ENCODE measurements at regions not wholly inside any gene's neighbourhood (a gene's known extent, or its start where the extent isn't known, plus 50 kb on each side); places are given as distances from the start of the nearest gene placed in this dataset.

DNA sequence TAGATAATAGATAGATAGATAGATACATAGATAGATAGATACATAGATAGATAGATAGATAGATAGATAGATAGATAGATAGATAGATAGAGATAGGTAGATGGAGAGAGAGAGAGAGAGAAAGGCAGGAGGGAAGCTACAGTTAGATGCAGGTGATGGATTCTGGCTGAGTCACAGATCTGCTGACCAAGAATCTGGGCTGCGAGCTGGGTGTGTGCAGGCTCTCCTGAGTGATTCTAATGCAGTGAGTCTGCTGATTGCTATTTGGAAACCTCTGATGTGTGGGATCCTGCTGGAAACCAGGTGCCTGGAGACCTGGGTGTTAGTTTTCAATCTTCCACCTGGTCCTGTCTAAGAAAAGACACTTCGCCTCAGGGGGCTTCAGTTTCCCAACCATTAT, 1441.8 kb downstream of the TBC1D22A start:
- H3K4me1 Mint-ChIP-seq: no peaks in the 10 kb centered on the region
- H3K9me3 ChIP-seq (ENCODE audit: control insufficient read depth in 2 of 2, low read length in 2 of 2): no peaks in the 10 kb centered on the region
- ATAC-seq (ENCODE audit: low read depth in 2 of 2): no peak
- no peak overlapping the region for H3K4me3 ChIP-seq (ENCODE audit: low read depth, low read length)
- DNase-seq: no peak
- no peaks in the 10 kb centered on the region for H3K27me3 Mint-ChIP-seq
- no peaks in the 10 kb centered on the region for H3K36me3 ChIP-seq (ENCODE audit: control insufficient read depth, insufficient read depth, low read length)
- no peak overlapping the region for H3K4me3 Mint-ChIP-seq
- H3K27me3 ChIP-seq (ENCODE audit: control insufficient read depth, insufficient read depth, low read length): no peaks in the 10 kb centered on the region
- H3K36me3 Mint-ChIP-seq: no peaks in the 10 kb centered on the region
- no peaks in the 10 kb centered on the region for H3K4me1 ChIP-seq (ENCODE audit: control insufficient read depth, insufficient read depth, low read length, poor library complexity, severe bottlenecking)
- peaks cover 0 to 4% (median 0%) of the 10 kb centered on the region in 7 donors for H3K9me3 Mint-ChIP-seq
- no peak overlapping the region for H3K27ac Mint-ChIP-seq
- H3K27ac ChIP-seq (ENCODE audit: insufficient read depth, low read length, poor library complexity, severe bottlenecking): no peak overlapping the region

DNA sequence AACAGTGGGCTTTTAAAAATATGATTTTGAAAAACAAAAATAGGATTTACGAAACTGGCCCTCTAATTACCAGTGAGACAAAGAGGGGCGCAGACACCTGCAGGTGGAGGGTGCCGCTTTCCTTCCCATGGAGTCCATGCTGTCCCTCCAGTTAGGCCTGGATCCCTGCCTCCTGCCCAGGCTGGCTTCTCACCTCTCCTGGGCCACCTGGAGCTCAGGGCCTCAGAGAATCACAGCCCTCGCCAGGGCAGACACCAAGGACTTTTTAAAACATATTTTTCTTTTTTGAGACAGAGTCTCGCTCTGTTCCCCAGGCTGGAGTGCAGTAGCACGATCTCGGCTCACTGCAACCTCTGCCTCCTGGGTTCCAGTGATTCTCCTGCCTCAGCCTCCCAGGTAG, 1437.2 kb downstream of the TBC1D22A start:
- no peaks in the 10 kb centered on the region for H3K4me1 ChIP-seq (ENCODE audit: control insufficient read depth, insufficient read depth, low read length, poor library complexity, severe bottlenecking)
- Mint-ChIP-seq H3K4me1 (no peaks in the 10 kb centered on the region), H3K9me3 (peaks cover 0 to 13% (median 0%) of the 10 kb centered on the region in 7 donors), H3K36me3 (no peaks in the 10 kb centered on the region), H3K4me3 (no peak overlapping the region), H3K27ac (no peak overlapping the region), H3K27me3 (peaks cover 4% of the 10 kb centered on the region)
- no peak for DNase-seq
- H3K27me3 ChIP-seq (ENCODE audit: control insufficient read depth, insufficient read depth, low read length): peaks cover 2% of the 10 kb centered on the region
- no peak overlapping the region for H3K4me3 ChIP-seq (ENCODE audit: low read depth, low read length)
- ATAC-seq (ENCODE audit: low read depth in 2 of 2): no peak
- no peaks in the 10 kb centered on the region for H3K36me3 ChIP-seq (ENCODE audit: control insufficient read depth, insufficient read depth, low read length)
- H3K27ac ChIP-seq (ENCODE audit: insufficient read depth, low read length, poor library complexity, severe bottlenecking): no peak overlapping the region
- H3K9me3 ChIP-seq (ENCODE audit: control insufficient read depth in 2 of 2, low read length in 2 of 2): no peaks in the 10 kb centered on the region

- Histone ChIP-seq H3K9me3 (ENCODE audit: control insufficient read depth in 2 of 2, low read length in 2 of 2) (no peaks in the 10 kb centered on the region), H3K4me1 (ENCODE audit: control insufficient read depth, insufficient read depth, low read length, poor library complexity, severe bottlenecking) (no peaks in the 10 kb centered on the region), H3K27me3 (ENCODE audit: control insufficient read depth, insufficient read depth, low read length) (peaks cover 4% of the 10 kb centered on the region), H3K4me3 (ENCODE audit: low read depth, low read length) (no peak overlapping the region), H3K27ac (ENCODE audit: insufficient read depth, low read length, poor library complexity, severe bottlenecking) (no peak overlapping the region), H3K36me3 (ENCODE audit: control insufficient read depth, insufficient read depth, low read length) (no peaks in the 10 kb centered on the region)
- no peak for ATAC-seq (ENCODE audit: low read depth in 2 of 2)
- Mint-ChIP-seq H3K36me3 (no peaks in the 10 kb centered on the region), H3K27ac (no peak overlapping the region), H3K9me3 (peaks cover 0 to 13% (median 0%) of the 10 kb centered on the region in 7 donors), H3K4me3 (no peak overlapping the region), H3K4me1 (no peaks in the 10 kb centered on the region), H3K27me3 (peaks cover 4% of the 10 kb centered on the region)
- no peak for DNase-seq
These were observed 1436.3 kb downstream of the TBC1D22A start for GRCh38 chr22:48198489-48199459.

GRCh38 chr22:48197189-48197690, 1434.8 kb downstream of the TBC1D22A start:
- no peaks in the 10 kb centered on the region for H3K36me3 ChIP-seq (ENCODE audit: control insufficient read depth, insufficient read depth, low read length)
- Mint-ChIP-seq H3K4me3 (no peak overlapping the region), H3K4me1 (no peaks in the 10 kb centered on the region), H3K27ac (no peak overlapping the region), H3K36me3 (no peaks in the 10 kb centered on the region), H3K27me3 (peaks cover 5% of the 10 kb centered on the region), H3K9me3 (peaks cover 0 to 14% (median 4%) of the 10 kb centered on the region in 7 donors)
- H3K4me3 ChIP-seq (ENCODE audit: low read depth, low read length): no peak overlapping the region
- H3K27me3 ChIP-seq (ENCODE audit: control insufficient read depth, insufficient read depth, low read length): peaks cover 4% of the 10 kb centered on the region
- no peak for DNase-seq
- peaks cover 0 to 4% of the 10 kb centered on the region in 2 experiments for H3K9me3 ChIP-seq (ENCODE audit: control insufficient read depth in 2 of 2, low read length in 2 of 2)
- ATAC-seq (ENCODE audit: low read depth in 2 of 2): no peak
- no peaks in the 10 kb centered on the region for H3K4me1 ChIP-seq (ENCODE audit: control insufficient read depth, insufficient read depth, low read length, poor library complexity, severe bottlenecking)
- H3K27ac ChIP-seq (ENCODE audit: insufficient read depth, low read length, poor library complexity, severe bottlenecking): no peak overlapping the region

GRCh38 chr22:48192920-48193319, 1430.5 kb downstream of the TBC1D22A start:
- no peak overlapping the region for H3K4me3 ChIP-seq (ENCODE audit: low read depth, low read length)
- no peaks in the 10 kb centered on the region for H3K4me1 ChIP-seq (ENCODE audit: control insufficient read depth, insufficient read depth, low read length, poor library complexity, severe bottlenecking)
- Mint-ChIP-seq H3K9me3 (peaks cover 0 to 22% (median 9%) of the 10 kb centered on the region in 7 donors), H3K27me3 (peaks cover 4% of the 10 kb centered on the region), H3K4me3 (no peak overlapping the region), H3K36me3 (no peaks in the 10 kb centered on the region), H3K4me1 (no peaks in the 10 kb centered on the region), H3K27ac (no peak overlapping the region)
- no peaks in the 10 kb centered on the region for H3K36me3 ChIP-seq (ENCODE audit: control insufficient read depth, insufficient read depth, low read length)
- ATAC-seq (ENCODE audit: low read depth in 2 of 2) (no peak), DNase-seq (no peak)
- peaks cover 4 to 10% of the 10 kb centered on the region in 2 experiments for H3K9me3 ChIP-seq (ENCODE audit: control insufficient read depth in 2 of 2, low read length in 2 of 2)
- H3K27me3 ChIP-seq (ENCODE audit: control insufficient read depth, insufficient read depth, low read length): peaks cover 4% of the 10 kb centered on the region
- H3K27ac ChIP-seq (ENCODE audit: insufficient read depth, low read length, poor library complexity, severe bottlenecking): no peak overlapping the region

GRCh38 chr22:48192071-48192470, 1429.6 kb downstream of the TBC1D22A start:
- peaks cover 4% of the 10 kb centered on the region for H3K27me3 Mint-ChIP-seq
- no peak overlapping the region for H3K4me3 ChIP-seq (ENCODE audit: low read depth, low read length)
- no peak overlapping the region for H3K27ac ChIP-seq (ENCODE audit: insufficient read depth, low read length, poor library complexity, severe bottlenecking)
- no peaks in the 10 kb centered on the region for H3K4me1 Mint-ChIP-seq
- peaks cover 4% of the 10 kb centered on the region for H3K27me3 ChIP-seq (ENCODE audit: control insufficient read depth, insufficient read depth, low read length)
- DNase-seq (no peak), ATAC-seq (ENCODE audit: low read depth in 2 of 2) (no peak)
- H3K4me1 ChIP-seq (ENCODE audit: control insufficient read depth, insufficient read depth, low read length, poor library complexity, severe bottlenecking): no peaks in the 10 kb centered on the region
- H3K36me3 Mint-ChIP-seq: no peaks in the 10 kb centered on the region
- H3K9me3 ChIP-seq (ENCODE audit: control insufficient read depth in 2 of 2, low read length in 2 of 2): peaks cover 4 to 10% of the 10 kb centered on the region in 2 experiments
- no peak overlapping the region for H3K27ac Mint-ChIP-seq
- no peak overlapping the region for H3K4me3 Mint-ChIP-seq
- H3K36me3 ChIP-seq (ENCODE audit: control insufficient read depth, insufficient read depth, low read length): no peaks in the 10 kb centered on the region
- H3K9me3 Mint-ChIP-seq: peaks cover 0 to 22% (median 9%) of the 10 kb centered on the region in 7 donors

DNA sequence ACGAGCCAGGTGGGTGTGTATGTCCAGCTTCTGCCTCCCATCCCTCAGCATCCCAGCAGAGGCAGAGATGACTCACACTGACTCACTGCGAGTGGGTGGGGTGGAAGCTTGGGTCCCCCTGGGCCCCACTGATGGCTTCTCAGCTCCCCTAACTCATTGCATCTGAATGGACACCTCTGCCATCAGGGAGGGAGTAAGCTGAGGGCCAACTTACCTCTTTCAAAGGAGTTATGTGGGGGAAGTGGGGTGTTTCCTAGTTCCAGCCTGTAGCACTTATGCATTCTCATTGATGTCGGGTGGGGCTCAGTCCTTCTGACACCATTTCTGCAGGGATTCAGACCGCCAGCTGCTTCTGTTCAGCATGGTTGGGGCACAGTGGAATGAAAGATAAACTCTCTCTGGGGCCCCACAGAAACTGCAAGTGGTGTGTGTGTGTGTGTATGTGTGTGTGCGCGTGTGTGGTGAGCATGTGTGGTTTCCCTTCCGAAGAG, 1425.8 kb downstream of the TBC1D22A start:
- Histone ChIP-seq H3K27ac (ENCODE audit: insufficient read depth, low read length, poor library complexity, severe bottlenecking) (no peak overlapping the region), H3K4me1 (ENCODE audit: control insufficient read depth, insufficient read depth, low read length, poor library complexity, severe bottlenecking) (no peaks in the 10 kb centered on the region), H3K9me3 (ENCODE audit: control insufficient read depth in 2 of 2, low read length in 2 of 2) (peaks cover 4 to 10% of the 10 kb centered on the region in 2 experiments), H3K4me3 (ENCODE audit: low read depth, low read length) (no peak overlapping the region), H3K36me3 (ENCODE audit: control insufficient read depth, insufficient read depth, low read length) (no peaks in the 10 kb centered on the region), H3K27me3 (ENCODE audit: control insufficient read depth, insufficient read depth, low read length) (no peaks in the 10 kb centered on the region)
- H3K9me3 Mint-ChIP-seq: peaks cover 0 to 22% (median 9%) of the 10 kb centered on the region in 7 donors
- no peak overlapping the region for H3K27ac Mint-ChIP-seq
- peaks cover 4% of the 10 kb centered on the region for H3K27me3 Mint-ChIP-seq
- ATAC-seq (ENCODE audit: low read depth in 2 of 2) (no peak), DNase-seq (no peak)
- H3K4me1 Mint-ChIP-seq: no peaks in the 10 kb centered on the region
- no peak overlapping the region for H3K4me3 Mint-ChIP-seq
- H3K36me3 Mint-ChIP-seq: no peaks in the 10 kb centered on the region
